Subcutaneous abdominal adipose tissue (tissue), 5 donors: ENCODE measurements at regions not wholly inside any gene's neighbourhood (a gene's known extent, or its start where the extent isn't known, plus 50 kb on each side); places are given as distances from the start of the nearest gene placed in this dataset.

Source experiments
- H3K27ac ChIP-seq: one replicate; pipeline ENCODE4 v1.7.0; 2013; ENCODE audit warnings: low read depth, mild to moderate bottlenecking, inconsistent platforms, low read length, moderate library complexity
- H3K27me3 ChIP-seq, 5 donors: one replicate each; pipeline ENCODE4 v1.7.0; 2013; ENCODE audit warnings: low read length in 5 of 5, inconsistent platforms in 1 of 5; ENCODE audit not compliant: control insufficient read depth in 5 of 5, insufficient read depth in 4 of 5
- H3K36me3 ChIP-seq, 5 donors: one replicate each; pipeline ENCODE4 v1.7.0; 2013; ENCODE audit warnings: low read length in 5 of 5; ENCODE audit not compliant: control insufficient read depth in 5 of 5, insufficient read depth in 5 of 5
- H3K4me1 ChIP-seq, 5 donors: one replicate each; pipeline ENCODE4 v1.7.0; 2013; ENCODE audit warnings: low read length in 5 of 5, mild to moderate bottlenecking in 3 of 5, moderate library complexity in 1 of 5; ENCODE audit not compliant: control insufficient read depth in 5 of 5, insufficient read depth in 5 of 5
- H3K4me3 ChIP-seq, 5 donors: one replicate each; pipeline ENCODE4 v1.7.0; 2013; ENCODE audit warnings: low read length in 5 of 5, low read depth in 1 of 5
- H3K9ac ChIP-seq, 5 donors: one replicate each; pipeline ENCODE4 v1.7.0; 2013; ENCODE audit warnings: low read length in 5 of 5, mild to moderate bottlenecking in 4 of 5, moderate library complexity in 3 of 5
- H3K9me3 ChIP-seq, 5 donors: one replicate each; pipeline ENCODE4 v1.7.0; 2013; ENCODE audit warnings: low read length in 5 of 5; ENCODE audit not compliant: control insufficient read depth in 5 of 5
- donor health status: healthy.
- donor health status: healthy.
- donor health status: healthy.
- donor health status: healthy.
- donor health status: healthy.

DNA sequence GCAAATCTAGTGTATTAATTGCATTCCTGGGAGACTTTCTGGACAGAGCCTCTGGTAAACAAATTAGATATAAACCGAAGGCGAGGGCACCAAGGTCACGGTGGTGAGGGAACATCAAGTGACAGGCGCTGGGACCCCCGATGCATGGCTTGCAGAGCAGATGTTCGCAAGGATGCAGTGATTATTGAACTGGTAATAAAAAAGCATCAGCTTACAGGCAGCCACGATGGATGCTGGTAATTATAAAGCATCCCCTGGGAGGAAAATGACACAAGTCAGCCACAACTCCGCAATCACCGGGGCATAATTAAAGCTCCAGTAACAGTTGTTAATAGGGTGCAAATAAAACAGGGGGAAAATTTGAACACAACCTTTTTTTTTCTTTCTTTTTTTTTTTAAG, 231.1 kb upstream of the DPH6 start:
- no peak overlapping the region for H3K4me3 ChIP-seq
- H3K4me1 ChIP-seq, result no peaks in the 10 kb centered on the region
- no peak overlapping the region for H3K27ac ChIP-seq
- no peaks in the 10 kb centered on the region for H3K36me3 ChIP-seq
- no peaks in the 10 kb centered on the region for H3K9me3 ChIP-seq
- no peak overlapping the region for H3K9ac ChIP-seq
- H3K27me3 ChIP-seq, result no peaks in the 10 kb centered on the region

DNA sequence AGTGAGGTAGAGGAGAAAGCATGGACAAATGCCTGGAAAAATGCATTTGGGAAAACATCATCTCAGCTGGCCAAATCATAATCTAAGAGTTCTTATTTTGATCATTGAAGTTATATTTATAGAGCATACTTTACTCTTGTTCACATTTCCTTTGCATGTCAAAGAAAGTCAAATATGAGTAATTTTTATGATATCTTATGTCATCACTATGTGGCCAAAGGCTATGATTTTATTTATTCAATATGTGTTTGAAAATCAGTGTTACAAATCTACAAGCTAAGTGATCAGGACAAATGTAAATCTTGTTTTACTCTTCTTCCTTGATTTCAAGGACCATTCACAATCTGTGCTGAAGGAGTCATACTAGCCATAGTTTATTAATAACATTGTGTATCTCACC, 237.2 kb upstream of the DPH6 start:
- no peak overlapping the region for H3K9ac ChIP-seq
- H3K9me3 ChIP-seq, result no peaks in the 10 kb centered on the region
- no peak overlapping the region for H3K4me3 ChIP-seq
- H3K27me3 ChIP-seq, result no peaks in the 10 kb centered on the region
- no peaks in the 10 kb centered on the region for H3K36me3 ChIP-seq
- no peaks in the 10 kb centered on the region for H3K4me1 ChIP-seq
- no peak overlapping the region for H3K27ac ChIP-seq

DNA sequence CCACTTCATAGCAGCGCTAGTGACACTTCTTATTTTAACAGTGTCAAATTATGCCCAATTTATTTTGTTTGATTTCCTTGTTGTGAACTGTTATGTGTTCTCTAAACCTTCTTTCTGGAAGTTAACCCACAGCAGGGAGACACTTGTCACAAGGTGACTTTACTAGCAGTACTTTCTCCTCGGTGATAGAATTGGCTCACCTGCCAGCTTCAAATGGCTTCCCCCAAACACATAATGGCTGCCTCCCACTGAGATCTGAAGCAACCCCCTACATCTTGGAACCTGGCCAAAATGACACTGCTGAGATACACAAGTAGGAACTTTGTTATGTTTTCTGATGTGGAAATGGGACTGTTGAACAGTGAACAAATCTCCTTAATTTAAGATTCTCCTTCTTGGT, 238.8 kb upstream of the DPH6 start:
- Histone ChIP-seq H3K4me3 (no peak overlapping the region), H3K4me1 (no peaks in the 10 kb centered on the region), H3K36me3 (no peaks in the 10 kb centered on the region), H3K9ac (no peak overlapping the region), H3K27me3 (no peaks in the 10 kb centered on the region), H3K27ac (no peak overlapping the region), H3K9me3 (no peaks in the 10 kb centered on the region)

DNA sequence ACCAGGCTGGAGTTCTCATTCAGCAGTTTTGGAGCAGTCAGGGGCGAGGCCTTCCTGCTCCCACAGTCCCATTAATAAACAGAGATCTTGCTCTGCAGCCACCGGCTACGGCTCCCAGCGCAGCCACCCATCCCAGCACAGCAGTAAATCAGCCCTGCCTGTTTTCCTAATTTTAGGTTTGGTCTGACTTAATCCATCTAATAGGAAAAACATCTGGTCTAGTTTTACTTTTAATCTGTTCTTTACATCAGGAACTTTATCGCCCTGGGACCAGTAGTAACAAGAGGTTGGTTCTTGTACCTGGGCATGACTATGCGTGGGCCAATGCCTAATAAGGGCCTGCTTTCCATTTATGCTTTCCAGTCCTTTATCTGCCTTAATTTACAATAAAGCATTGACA, 264.0 kb upstream of the DPH6 start:
- H3K9me3 ChIP-seq, result no peaks in the 10 kb centered on the region
- H3K9ac ChIP-seq, result no peak overlapping the region
- H3K4me1 ChIP-seq, result no peaks in the 10 kb centered on the region
- no peak overlapping the region for H3K27ac ChIP-seq
- H3K27me3 ChIP-seq, result no peaks in the 10 kb centered on the region
- no peaks in the 10 kb centered on the region for H3K36me3 ChIP-seq
- no peak overlapping the region for H3K4me3 ChIP-seq

DNA sequence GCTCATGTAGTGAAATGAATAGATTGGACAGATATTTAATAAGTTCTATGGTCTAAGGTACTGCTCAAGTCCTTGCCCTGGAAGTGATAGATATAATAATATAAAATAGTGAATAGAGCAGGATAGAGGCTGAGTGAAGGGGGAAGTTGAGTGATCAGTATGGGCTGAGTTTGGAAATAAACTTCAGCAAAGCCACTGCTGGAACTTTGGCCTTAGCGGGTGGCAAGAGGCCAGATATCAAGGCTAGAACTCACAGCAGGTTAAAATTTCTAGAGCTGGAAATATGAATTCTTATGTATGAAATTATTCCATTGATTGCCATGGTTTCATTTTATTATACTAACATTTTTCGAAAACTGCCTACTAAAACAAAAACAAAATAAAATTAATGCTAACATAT, 267.6 kb upstream of the DPH6 start:
- Histone ChIP-seq H3K36me3 (no peaks in the 10 kb centered on the region), H3K9ac (no peak overlapping the region), H3K27me3 (no peaks in the 10 kb centered on the region), H3K9me3 (no peaks in the 10 kb centered on the region), H3K4me3 (no peak overlapping the region), H3K27ac (no peak overlapping the region), H3K4me1 (no peaks in the 10 kb centered on the region)

DNA sequence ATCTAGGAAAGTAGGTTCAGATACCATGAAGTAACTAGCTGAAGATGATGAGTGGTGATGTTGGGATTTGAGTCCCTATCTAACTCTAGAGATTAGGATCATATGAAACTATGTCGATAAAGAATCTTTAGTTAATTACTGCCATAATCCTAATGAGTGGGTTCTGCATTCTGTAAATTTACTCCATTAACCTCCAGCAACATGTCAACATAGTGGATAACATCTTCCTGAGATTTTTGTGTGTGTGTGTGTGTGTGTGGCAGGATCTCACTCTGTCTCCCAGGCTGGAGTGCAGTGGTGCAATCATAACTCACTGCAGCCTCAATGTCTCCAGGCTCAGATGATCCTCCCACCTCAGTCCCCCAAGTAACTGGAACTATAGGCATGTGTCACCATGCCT, 272.9 kb upstream of the DPH6 start:
- H3K4me3 ChIP-seq, result no peak overlapping the region
- no peaks in the 10 kb centered on the region for H3K9me3 ChIP-seq
- H3K27ac ChIP-seq, result no peak overlapping the region
- H3K9ac ChIP-seq, result no peak overlapping the region
- no peaks in the 10 kb centered on the region for H3K36me3 ChIP-seq
- H3K4me1 ChIP-seq, result no peaks in the 10 kb centered on the region
- H3K27me3 ChIP-seq, result no peaks in the 10 kb centered on the region

DNA sequence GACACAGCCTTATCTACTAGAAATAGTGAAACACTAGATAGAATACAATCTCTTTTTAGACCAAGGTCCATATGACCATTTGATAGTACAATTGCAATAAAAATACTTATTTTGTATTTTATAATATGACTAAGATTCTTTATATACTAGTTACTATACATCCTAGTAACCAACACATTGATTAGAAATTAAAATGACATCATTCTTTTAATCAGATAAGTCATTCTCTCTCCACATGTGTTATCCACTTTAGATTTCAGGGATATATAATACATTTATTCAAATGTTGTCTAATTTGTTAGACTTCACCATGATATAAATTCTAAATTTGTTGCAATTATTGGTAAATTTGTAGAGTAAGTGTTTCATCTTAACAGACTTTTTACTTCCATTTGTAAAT, 276.2 kb upstream of the DPH6 start:
- Histone ChIP-seq H3K4me3 (no peak overlapping the region), H3K27ac (no peak overlapping the region), H3K27me3 (no peaks in the 10 kb centered on the region), H3K4me1 (no peaks in the 10 kb centered on the region), H3K9me3 (no peaks in the 10 kb centered on the region), H3K9ac (no peak overlapping the region), H3K36me3 (no peaks in the 10 kb centered on the region)

DNA sequence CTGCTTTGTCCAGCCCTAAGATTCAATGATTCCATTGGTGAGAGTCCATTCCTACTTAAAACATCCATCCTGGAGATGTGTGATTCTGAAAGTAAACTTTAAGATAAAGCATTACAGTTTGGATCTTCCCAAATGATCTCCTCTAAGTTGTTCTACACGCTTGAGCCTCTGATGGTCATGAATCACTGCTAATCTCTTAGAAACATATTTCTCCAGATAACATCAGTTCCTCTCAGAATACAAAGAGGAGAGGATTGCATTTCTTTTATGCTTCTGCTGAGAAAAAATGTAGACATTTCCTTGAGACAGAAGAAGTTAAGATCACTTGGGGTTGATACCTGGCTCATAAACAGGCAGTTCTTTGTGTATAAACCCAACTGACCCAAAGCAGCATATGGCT, 281.2 kb upstream of the DPH6 start:
- H3K27me3 ChIP-seq, result no peaks in the 10 kb centered on the region
- H3K9me3 ChIP-seq, result no peaks in the 10 kb centered on the region
- no peaks in the 10 kb centered on the region for H3K36me3 ChIP-seq
- H3K27ac ChIP-seq, result no peak overlapping the region
- H3K4me1 ChIP-seq, result no peaks in the 10 kb centered on the region
- H3K9ac ChIP-seq, result no peak overlapping the region
- H3K4me3 ChIP-seq, result no peak overlapping the region

DNA sequence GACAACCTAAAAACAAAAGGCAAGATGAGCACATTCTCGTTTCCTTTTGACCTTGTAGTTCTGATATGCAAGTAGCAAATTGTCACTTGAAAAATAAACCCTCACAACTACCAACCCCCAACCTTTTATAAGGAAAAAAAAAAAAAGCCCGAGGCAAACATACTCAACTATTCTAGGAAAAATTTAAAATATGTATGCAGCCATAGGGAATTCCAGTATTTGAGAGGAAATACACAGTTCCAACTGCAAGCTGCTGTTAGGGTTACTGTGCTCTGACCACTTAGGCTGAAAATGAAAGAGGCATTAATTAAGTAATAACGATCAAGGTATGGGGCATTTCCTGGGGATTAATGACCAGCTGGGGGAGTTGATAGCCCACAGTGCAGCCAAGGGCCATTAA, 281.9 kb upstream of the DPH6 start:
- Histone ChIP-seq H3K9me3 (no peaks in the 10 kb centered on the region), H3K27me3 (no peaks in the 10 kb centered on the region), H3K4me1 (no peaks in the 10 kb centered on the region), H3K27ac (no peak overlapping the region), H3K36me3 (no peaks in the 10 kb centered on the region), H3K4me3 (no peak overlapping the region), H3K9ac (no peak overlapping the region)

DNA sequence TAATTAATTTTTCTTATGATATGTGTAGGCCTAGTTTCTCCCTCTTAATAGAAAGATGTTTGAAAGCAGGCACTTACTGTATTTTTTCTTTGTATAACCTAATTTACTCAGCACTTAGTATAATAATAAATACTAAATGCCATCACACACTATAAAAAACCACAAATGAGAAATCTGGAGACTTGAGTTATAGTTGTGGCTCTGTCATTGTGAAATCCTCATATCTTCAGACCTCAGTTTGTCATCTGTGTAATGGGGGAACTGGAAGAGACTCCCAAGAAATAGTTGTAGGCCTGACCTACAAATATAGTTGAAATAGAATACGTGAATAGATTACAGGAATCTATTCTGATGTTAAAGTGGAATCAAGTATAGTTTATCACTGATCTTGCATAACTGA, 287.6 kb upstream of the DPH6 start:
- peaks cover 0 to 6% (median 4%) of the 10 kb centered on the region in 5 donors for H3K4me1 ChIP-seq
- no peak overlapping the region for H3K9ac ChIP-seq
- no peaks in the 10 kb centered on the region for H3K36me3 ChIP-seq
- no peak overlapping the region for H3K4me3 ChIP-seq
- no peaks in the 10 kb centered on the region for H3K27me3 ChIP-seq
- no peaks in the 10 kb centered on the region for H3K9me3 ChIP-seq
- H3K27ac ChIP-seq, result no peak overlapping the region

DNA sequence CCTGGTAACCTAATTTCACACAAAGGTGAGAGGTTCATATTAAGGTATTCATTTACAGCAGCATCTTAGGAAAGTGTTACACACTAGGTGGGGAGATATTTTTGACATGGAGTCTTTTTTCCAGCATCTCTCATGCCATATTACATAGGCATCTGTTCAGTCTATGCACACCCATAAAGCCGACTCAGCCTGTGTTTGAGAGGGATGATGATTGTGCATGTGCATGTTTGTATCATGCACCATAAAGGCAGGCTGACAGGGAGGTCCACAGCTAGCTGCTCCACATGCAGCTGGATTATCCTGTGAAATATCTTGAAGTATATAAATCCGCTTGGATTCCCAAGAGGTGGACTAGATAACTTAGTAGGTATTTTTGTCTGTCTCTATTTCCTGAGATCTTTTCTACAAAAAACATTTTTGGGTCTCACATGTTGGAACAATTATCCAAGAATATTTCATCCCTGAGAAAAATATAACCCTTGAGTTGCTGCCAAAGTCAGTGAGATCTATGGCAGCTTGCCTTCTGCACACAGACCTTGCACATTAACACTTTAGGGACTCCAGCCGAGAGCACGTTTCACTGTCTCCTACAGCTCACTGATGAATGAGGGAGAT, 288.4 kb upstream of the DPH6 start:
- Histone ChIP-seq H3K4me3 (no peak overlapping the region), H3K9me3 (no peaks in the 10 kb centered on the region), H3K27ac (no peak overlapping the region), H3K36me3 (no peaks in the 10 kb centered on the region), H3K4me1 (peaks cover 0 to 6% (median 4%) of the 10 kb centered on the region in 5 donors), H3K9ac (no peak overlapping the region), H3K27me3 (no peaks in the 10 kb centered on the region)
